Loucy (cell line): ENCODE measurements at regions not wholly inside any gene's neighbourhood (a gene's known extent, or its start where the extent isn't known, plus 50 kb on each side); places are given as distances from the start of the nearest gene placed in this dataset.

Experiments
- EZH2phosphoT487 ChIP-seq: fragments of 200-600 bp; IDR thresholded peaks from 2 replicates; pipeline ENCODE4 v1.6.1; 2018; ENCODE audit warnings: antibody characterized with exemption, mild to moderate bottlenecking, moderate library complexity, borderline replicate concordance
- TF ChIP-seq, protein P1 (sequence below): fragments of 200-600 bp; sonication (generic); conservative IDR thresholded peaks from 2 replicates; pipeline ENCODE4 v1.5.1; 2014; ENCODE audit warnings: mild to moderate bottlenecking, antibody characterized with exemption, low read length

DNA sequence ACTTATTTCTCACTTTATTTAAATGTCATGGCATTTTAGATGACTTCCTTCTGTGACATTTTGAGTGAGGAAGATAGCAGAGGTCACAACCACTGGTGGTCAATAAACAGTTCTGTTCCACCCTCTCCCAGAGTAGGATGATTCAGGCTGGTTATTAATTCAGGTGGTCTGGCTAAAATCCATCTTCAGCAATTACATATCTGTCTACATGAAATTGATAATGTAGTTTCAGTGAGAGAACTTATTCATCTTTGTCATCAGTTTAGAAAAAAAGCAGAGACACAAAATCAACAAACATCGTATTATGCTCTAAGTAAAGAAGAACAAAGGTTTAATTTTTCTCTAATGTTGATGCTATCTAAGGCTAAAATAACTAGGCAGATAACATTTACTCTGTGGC lies 525.5 kb downstream of the TENT5A start:
- TF ChIP-seq, protein P1, sequence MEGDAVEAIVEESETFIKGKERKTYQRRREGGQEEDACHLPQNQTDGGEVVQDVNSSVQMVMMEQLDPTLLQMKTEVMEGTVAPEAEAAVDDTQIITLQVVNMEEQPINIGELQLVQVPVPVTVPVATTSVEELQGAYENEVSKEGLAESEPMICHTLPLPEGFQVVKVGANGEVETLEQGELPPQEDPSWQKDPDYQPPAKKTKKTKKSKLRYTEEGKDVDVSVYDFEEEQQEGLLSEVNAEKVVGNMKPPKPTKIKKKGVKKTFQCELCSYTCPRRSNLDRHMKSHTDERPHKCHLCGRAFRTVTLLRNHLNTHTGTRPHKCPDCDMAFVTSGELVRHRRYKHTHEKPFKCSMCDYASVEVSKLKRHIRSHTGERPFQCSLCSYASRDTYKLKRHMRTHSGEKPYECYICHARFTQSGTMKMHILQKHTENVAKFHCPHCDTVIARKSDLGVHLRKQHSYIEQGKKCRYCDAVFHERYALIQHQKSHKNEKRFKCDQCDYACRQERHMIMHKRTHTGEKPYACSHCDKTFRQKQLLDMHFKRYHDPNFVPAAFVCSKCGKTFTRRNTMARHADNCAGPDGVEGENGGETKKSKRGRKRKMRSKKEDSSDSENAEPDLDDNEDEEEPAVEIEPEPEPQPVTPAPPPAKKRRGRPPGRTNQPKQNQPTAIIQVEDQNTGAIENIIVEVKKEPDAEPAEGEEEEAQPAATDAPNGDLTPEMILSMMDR, result no peak
- TF ChIP-seq EZH2phosphoT487, result no peak
